ENCODE measurements at regions not wholly inside any gene's neighbourhood (a gene's known extent, or its start where the extent isn't known, plus 50 kb on each side); places are given as distances from the start of the nearest gene placed in this dataset.

DNA sequence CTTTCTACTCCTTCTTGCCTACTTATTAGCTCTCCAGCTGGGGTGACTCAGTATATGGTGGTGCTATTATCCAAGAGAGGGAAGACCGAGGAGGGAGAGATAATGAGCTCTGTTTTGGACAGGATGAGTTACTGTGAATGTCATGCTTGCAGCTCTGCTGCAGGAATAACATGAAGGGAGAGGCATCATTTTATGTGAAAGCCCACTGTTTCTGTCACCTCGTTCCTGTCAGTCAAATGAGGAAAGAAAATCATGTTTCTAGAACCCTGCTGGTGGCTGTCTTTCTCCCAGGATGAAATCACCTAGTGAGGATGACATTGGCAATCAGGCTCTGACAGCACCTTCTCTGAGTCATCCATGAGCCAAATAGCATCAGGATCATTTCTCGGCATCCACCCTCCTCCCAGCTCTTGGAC lies 1291.6 kb upstream of the AUTS2 start:
- no peak for DNase-seq (ENCODE audit: low spot score)

DNA sequence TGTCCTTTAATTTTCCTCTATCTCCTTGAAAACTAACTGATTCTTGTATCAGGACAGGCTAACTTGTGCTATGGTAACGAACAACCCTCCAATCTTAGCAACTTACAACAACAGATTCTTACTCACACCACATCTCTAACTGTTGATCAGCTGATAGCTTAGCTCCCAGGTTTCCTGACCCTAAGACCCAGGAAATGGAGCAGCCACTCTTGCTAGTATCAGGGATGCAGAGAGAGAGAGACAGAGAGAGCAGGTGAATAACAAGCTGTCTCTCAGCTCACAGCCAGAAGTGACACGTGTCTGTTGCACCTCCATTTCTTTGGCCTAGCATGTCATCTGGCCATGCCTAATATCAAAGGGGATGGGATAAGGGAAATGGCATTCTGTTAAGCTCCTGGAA lies 1289.0 kb upstream of the AUTS2 start:
- DNase-seq (ENCODE audit: low spot score) = no peak

DNA sequence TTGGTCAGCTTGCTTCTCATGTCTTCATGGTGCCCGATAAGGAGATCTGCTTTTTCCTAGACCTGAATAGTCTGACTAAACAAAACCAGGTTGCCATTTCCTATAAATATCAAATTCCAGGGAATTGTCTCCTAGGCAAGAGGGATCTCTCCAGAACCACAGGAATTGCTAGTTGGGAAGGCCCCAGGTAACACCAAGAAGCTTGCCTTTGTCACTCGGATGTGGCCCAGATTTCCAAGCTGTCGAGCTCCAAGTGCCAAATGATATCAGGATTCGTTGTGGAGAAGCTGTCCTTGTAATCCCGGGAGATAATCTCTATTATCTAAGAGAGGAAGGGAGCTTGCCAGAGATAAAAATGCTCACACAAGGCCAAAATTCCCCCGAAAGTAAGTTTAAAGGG lies 1288.5 kb upstream of the AUTS2 start:
- DNase-seq (ENCODE audit: low spot score) = no peak

DNA sequence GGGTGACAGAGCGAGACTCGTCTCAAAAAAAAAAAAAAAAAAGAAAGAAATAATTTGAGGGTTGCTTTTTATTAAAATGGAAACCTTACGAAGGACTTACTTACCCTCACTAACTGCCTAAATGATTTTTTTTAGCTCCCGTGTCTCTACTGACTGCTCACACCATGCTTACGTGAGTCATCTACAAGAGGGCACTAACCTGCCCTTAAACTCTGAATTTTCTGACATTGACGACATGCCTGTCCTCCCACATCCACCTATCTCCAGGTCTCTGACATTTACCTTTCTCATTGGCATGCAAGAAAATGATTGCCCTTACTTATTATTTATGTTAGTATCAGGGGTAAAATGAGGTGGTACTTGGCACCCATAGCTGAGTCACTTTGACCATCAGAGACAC lies 1286.3 kb upstream of the AUTS2 start:
- DNase-seq (ENCODE audit: low spot score) = no peak

DNA sequence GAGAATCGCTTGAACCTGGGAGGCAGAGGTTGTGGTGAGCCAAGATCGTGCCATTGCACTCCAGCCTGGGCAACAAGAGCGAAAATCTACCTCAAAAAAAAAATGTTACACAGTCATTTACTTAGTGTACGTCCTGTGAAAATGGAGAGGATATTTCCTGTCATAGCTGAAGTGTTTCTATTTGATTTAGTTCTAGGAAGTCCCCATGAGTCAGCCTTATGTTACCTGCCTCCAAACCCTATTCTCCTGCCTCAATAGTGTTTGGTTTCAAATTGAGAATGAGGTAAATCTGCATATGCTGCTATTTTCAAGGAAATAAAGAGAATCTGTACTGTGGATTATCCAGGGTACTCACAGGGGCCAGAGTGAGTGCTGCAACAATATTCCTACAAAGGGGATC lies 1284.5 kb upstream of the AUTS2 start:
- no peak for DNase-seq (ENCODE audit: low spot score)

DNA sequence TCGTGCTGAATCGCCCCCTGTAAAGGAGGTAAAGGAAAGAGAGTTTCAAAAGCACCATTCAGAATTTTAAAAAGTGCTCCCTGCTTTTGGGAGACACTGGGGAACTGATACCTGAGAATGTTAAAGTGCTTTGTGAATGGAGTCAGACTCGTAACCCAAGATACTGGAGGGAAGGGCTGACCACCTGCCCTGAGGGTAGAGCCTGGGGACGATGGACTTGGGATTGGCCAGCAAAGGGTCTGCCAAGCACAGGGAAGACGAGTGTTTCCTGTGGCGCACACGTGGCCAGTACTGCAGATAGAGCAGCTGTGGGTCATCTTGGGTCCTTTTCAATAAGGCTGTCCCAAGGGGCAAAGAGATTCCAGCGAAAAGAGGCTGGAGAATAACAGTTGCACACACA lies 1284.1 kb upstream of the AUTS2 start:
- DNase-seq (ENCODE audit: low spot score) = no peak

DNA sequence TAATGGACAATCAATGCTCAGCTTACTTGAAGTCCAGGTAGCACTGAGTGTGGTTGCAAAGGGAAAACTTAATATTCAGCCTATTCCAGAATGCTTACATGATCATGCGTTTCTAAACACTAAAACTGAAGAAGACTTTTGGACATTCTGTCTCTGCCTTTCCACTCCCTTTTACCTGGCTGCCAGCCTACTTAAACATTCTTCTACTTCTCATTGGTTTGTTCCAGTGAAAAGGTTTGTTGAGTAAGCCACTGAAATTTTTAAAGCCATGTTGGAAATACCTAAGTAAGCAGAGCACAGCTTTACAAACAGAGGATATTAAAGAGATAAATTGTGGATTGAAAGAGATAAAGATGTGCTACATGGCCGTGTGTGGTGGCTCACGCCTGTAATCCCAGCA lies 1280.8 kb upstream of the AUTS2 start:
- DNase-seq (ENCODE audit: low spot score) = no peak

DNA sequence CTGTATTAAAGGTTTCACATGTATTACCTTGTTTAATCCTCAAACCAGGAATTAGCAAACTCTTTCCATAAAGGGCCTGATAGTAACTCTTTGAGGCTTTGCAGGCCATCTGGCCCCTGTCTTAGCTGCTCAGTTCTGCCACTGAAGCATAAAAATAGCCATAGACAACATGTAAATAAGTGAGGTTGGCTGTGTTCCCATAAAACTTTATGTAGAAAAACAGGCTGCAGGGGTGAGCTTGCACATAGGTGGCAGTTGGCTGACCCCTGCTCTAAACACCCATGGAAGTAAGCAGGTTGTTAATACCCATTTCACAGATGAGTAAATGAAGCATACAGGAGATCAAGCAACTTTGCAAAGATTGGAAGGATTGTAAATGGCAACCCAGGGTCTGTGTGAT lies 1279.2 kb upstream of the AUTS2 start:
- DNase-seq (ENCODE audit: low spot score) = no peak

DNA sequence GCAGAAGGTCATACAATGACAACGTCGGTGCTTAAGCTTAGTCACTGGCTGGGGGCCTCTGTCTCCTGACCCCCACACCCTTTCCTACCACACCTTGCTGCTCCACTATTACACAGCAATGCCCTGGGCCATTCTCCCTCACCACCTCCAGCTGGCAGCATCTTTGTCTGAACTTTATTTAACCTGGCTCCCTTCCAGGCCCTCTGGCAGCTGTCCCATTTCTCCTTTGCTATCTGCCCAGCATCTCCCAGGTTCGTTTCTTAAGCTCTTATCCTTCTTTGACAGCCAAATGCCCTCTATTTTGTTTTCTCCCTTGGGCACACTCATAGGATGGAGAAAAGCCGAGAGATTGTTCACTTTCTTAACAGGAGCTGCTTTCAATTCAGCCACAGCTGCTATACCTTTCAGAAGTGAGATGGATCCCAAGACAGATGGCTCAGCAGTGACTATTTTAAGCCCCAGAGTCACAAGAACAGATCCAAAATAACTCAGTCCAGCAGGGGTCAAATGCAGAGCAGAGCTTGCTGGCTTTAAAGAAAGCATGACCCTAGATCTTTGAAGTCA lies 1277.1 kb upstream of the AUTS2 start:
- DNase-seq (ENCODE audit: low spot score) = peak; percentile 7

DNA sequence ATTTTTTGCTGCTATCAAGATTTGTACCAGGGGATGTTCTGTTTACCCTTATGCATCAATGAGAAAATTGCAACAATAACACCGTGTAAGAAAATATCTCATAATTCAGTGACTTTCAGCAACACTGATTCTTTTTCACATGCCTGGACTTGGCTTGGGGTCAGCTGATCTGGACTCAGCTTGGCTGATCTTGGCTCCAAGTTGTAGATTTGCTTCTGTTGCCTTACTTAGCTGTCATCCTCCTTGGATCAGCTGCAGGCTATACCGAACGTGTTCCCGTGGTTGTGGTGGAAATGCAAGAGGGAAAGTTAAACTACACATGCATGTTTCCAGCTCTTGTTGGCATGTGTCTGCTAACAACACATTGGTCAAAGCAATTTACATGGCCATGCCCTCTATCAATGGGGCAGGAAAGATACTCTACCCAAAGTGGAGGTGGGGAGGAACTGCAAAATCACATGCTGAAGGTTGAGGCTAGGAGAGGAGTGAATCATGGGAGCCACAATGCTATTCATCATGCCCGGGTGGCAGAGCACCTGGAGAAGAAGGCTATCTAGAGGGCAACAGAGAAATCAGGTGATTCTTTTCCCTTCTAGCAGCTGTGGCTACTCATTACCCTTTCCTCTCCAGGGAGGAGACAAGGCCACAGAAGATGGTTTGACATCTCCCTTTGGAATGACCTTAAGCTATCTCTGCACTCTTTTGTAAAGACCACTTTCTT lies 1276.3 kb upstream of the AUTS2 start:
- no peak for DNase-seq (ENCODE audit: low spot score)

DNA sequence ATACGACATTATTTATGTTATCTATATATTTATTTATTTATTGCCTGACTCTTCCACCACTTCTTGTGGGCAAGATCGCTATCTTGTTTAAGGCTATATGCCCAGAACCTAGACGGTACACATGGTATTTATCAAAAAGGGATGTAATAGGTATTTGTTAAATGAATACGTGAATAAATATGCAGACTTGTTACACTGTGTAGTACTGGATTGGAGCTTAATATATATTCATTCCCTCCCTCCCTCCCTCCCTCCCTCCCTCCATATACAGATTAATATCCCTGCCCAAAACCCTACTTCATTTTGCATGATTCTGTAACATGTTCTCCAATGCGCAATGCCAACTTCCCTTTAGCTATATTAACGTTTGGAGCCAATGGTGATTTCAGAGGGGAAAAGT lies 1273.7 kb upstream of the AUTS2 start:
- DNase-seq (ENCODE audit: low spot score) = no peak

DNA sequence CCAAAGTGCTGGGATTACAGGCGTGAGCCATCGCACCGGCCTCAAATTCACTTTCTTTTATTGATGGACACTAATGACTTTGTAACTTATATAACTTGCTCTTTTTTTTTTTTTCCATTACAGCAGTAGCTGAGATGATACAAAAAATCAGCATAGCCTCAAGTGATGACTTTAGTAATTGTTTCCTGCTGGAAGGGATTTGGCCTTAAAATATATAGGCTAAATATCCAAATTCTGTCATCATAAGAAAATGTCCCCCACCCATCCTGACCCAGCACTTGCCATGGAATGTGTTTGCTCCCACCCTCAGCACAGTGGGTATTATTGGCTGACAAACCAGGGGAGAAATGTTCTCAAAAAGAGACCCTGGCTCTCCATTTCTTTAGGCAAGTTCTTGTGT lies 1264.1 kb upstream of the AUTS2 start:
- no peak for DNase-seq (ENCODE audit: low spot score)

DNA sequence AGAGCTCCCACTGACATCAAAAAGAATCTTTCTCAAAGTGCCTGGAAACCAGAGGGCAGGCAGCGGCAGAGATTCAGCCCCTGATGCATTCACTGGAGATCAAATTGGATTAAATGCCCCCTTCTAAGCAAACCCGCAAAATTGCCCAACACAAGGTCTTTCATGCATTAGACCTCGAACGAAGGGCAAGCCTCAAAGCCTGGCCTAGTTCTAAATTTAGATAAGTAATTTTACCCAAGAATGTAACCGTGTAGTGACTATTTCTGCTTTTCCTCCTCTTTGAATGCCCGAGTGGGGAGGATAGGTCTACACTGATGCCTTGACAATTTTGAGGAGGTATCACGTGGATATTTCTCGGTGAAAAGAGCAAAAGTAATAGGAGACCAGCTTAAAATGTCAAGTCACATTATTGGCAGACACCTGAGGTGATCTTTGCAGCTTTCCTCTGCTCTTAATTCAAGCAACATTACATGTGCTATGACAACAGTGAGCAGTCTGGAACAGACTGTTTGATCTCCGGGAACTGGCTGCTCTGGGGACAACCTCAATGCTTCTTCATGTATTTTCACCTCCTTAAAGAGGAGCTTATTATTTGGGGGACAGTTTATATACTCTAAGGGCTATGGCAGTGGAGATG lies 1263.5 kb upstream of the AUTS2 start:
- DNase-seq (ENCODE audit: low spot score) = no peak

DNA sequence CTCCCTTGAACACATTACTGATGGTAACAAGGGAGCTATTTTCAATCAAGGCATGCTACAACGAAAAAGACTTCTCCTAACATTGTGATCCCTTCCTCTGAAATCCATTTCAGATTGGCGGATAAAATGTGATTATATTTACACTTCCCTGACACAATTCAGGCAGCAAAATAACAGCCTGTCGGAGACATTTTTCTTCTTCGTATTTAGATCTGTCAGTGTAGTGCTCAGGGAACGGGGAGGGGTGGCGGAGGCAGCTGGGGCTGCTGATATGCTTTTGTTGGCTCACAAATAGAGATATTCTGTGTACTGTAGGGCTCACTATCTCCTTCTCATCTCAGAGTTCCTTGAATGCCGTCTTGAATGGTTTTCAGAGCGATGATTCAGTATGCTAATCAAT lies 1261.7 kb upstream of the AUTS2 start:
- DNase-seq (ENCODE audit: low spot score) = no peak

DNA sequence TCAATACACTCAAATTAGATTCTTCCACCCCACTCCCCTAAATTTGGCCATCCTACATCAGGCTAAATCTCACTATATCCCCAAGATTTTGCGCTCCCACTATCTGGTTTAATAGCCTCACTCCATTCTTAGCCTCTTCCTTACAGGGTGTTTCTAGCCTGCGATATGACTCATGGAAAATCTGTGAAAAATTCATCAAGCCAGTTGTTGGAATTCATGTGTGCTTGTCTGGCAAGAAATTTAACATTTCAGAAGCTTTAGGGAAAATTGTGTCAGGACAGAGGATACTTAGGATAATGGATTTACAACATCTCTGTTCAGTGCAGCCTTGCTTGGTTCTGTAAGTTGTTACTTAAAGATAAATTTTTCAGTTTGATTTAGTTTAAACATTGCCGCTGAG lies 1249.9 kb upstream of the AUTS2 start:
- DNase-seq (ENCODE audit: low spot score) = no peak

DNA sequence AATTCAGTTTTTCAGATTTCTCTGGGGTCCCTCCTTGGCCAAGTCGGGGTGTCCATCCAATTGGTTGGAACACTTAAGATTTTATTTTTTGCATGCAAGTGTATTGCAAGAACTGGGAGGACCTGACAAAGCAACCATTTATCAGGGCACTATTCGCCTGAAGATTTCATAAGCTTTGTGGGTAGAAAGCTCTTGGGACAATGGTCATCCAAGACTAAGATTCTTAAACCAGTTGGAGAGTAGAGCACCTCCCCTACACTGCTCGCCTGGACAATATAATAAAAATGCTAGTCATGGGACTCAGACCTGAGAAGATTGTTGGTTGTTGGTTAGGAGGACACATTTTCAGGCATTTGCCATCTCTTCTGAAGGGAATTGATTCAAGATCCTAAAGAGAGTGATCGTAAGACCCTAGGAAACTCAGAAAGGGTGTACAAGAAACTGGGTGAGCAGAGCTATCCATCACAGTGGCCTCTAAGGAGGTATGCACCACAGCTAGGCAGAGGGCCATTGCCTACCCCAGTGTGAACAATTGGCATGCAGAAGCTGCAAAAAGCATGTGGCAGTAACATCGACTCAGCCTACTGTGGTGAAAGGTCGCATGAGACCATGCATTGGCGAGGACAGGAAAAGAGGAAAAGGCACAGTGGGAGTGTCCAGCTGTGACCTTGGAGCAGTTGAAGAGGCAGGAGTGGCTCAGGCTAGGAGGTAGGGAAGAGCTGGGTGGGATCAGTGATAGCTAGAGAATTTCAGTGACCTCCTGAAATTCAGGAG lies 1235.3 kb upstream of the AUTS2 start:
- DNase-seq (ENCODE audit: low spot score) = no peak

DNA sequence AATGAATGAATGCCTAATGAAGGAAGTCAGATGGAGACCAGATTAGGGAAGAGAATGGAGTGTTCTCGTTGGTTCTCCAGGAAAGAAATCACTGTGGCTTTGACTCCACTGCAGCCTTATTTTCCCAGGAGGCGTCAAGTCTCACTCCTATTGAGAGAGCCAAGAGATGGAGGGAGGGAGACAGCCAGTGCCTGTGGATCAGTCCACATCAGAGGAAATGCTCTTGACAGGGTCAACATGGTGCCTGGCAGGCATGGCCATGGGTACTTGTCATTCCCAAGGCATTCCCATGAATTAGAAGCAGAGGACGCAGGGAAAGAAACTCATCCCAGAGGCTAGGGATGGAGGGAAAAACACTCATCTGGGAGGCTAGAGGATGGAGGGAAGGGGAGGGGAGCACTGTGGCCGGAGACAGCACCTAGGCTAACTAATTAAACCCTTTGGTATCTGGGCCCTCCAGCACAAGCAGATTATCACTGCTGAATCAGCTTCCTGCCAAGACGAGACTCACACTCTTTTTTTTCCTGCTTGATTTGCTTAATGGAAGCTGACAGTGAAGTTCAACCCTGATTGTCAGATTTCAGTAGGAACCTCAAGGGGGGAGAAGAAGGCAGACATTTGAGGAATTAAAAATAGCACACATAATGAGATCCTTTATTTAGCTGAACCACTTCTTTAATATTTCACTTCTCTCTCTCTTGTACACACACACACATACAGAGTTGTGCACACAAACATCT lies 1233.2 kb upstream of the AUTS2 start:
- DNase-seq (ENCODE audit: low spot score) = peak; percentile 1

DNA sequence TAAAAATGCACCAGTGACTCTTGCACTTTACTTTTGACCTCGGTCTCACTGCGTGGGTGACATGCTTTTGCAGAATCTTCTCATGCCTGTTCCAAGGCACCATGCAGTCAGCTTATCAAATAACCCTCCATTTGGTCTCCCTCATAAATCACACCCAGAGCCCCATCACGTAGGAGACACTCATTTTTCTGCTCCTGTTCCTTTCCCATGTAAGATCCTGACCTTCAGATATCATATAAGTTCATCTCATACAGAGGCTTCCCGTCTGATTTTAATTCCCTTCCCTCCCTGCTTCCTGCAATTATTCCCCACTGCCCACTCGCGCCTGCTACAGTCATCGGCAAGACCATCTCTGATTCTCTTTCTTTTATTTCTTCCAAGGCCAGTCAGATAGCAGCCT lies 1226.3 kb upstream of the AUTS2 start:
- no peak for DNase-seq (ENCODE audit: low spot score)

DNA sequence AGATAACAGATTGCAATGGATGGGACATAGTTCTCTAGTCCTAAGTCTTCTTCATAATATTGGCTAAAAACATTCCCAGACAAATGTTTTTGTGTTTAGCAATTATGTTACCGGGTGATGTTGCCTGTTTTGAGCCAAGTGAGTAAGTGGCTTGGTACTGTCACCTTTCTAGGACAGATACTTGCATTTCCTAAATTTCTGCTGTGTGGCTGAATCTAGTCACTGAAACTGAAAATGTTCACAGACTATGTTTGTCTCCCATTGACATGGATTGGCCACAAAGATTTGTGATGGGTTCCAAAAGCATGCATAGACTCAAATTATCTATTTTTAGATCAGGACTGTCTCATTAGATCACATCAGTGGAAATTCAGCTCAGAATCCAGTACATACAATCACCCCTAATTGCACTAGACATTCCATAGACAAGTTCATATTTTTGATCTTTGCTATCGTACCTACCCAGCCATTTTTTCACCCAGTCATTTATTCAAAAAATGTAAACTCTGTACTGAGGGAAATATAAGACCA lies 1222.1 kb upstream of the AUTS2 start:
- no peak for DNase-seq (ENCODE audit: low spot score)

DNA sequence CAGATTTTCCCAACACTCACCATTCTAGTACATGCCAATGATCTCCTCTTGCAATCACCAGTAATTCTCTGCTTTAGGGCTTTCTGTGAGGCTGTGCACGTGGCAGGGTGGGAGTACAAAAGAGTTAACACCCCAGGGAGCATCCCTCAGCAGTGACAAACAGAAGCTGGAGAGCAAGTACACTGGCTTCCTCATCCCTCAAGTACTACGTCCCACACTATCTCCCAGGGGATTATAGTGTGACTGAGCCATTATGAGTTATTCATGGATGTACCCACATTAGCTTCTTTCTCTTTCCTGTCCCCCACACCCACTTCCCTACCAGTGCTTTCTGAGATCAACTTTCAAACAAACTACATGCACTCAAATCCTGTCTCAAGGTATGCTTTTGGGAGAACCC lies 1216.5 kb upstream of the AUTS2 start:
- no peak for DNase-seq (ENCODE audit: low spot score)

DNA sequence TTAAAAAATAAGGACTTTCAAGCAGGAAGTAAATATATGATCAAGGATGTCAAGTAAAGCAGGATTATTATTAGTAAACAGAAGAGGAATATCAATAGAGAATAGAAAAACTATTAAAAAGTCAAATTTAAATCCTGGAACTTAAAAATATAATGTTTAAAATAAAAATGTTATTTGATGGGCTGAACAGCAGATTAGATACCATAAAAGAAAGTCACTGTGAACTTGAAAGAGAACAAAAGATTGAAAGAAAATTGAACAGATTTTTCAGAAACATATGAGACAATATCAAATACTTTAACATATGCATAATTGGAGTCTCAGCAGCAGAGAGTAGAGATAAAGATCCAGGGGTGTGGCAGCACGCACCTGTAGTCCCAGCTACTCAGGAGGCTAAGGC lies 1213.7 kb upstream of the AUTS2 start:
- no peak for DNase-seq (ENCODE audit: low spot score)

DNA sequence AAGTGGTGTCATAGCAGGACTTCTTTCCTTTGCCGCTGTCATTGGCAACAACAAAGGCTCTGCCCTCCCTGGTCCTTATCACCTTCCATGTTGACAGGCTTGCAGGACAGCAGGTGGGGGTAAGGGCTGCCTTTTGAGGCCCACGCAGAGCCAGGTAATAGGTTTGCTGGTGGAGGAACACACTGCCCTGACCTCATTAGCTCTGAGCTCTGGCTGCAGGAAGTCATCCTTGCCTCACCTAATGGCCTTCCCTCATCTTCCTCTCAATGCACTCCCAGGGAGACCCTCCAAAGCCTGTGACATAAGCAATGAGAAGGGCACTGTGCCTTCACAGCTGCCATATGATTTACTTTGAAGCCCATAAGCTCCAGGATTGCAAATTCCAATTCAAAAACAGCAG lies 1205.2 kb upstream of the AUTS2 start:
- DNase-seq (ENCODE audit: low spot score) = no peak

Data from globus pallidus (tissue), 1 donor.